Glomerular visceral epithelial cell (primary cell): ENCODE measurements at regions not wholly inside any gene's neighbourhood (a gene's known extent, or its start where the extent isn't known, plus 50 kb on each side); places are given as distances from the start of the nearest gene placed in this dataset.
"Not testable (repeated sequence)": the region's sequence is repeated elsewhere in the genome, so short reads cannot be mapped to it uniquely, and the experiment has no call there.

ENCODE experiments used
- DNase-seq: peaks from one replicate; pipeline ENCODE4 v3.0.0-alpha.2; 2016; ENCODE audit errors: extremely low spot score

DNA sequence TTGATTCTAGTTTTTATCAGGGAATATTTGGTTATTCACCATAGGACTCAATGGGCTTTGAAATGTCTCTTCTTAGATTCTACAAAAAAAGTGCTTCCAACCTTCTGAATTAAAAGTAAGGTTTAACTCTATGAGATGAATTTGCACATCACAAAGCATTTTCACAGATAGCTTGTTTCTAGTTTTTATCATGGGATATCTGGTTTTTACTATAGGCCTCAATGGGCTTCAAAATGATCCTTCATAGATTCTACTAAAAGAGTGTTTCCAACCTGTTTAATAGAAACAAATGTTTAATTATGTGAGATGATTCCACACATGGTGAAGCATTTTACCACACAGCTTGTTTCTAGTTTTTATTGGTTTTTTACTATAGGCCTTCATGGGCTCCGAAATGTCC is 560.7 kb downstream of the KCNJ18 start:
- DNase-seq: no peak

DNA sequence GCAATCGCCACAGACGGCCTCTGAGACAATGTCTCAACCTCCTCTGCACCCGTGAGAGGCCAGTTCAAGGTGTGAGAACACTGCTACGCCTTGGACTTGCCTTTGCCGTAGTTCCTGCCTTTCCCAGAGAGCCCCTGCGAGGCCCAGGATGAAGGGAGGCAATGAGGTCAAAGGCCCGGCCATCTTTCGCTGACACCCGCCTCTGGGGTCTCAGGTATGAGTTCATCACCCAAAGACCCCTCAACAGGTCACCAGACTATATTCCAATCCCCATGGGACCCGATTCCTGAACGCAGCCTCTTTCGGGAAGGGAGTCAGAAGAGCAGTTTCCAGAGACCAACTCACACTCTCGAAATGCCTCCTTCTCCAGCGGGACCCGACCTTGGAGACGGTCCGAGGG is 573.5 kb downstream of the KCNJ18 start:
- DNase-seq: no peak

DNA sequence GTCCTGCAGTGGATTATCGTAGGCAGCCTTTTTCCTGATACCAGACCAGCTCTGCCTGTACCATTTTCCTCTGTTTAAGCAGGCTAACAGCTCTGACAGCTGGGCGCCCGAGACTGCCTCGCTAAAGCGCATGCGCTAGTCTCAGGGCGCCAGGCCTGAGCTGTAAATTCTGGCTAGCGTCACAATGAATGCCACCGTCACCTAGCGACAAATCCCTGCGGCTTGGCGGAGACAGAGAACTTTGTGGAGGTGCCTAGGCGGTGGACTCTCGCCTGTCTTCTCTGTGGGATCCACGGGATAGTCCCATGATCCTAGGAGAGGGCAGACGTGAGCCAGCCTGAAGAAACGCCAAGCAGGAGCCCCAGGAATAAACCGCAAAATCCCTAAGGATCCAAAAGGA is 573.9 kb downstream of the KCNJ18 start:
- no peak for DNase-seq

DNA sequence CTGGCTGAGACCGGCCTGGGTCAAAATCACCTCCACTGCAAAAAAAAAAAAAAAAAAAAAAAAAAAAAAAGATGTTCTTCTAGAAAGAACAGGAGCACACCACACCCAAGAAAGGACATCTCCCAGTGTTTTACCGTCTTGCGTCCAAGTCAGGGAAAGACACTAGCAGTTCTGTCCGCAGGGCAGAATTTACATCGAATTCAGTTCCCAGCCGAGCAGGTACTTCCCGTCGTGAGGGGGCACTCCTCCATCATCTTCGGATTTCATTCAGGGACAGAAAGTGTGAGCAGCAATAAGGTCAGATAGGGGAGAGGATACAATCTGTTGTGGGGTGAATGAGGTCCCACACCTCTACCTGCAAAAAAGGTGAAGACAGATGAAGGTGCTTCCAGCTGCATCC is 574.7 kb downstream of the KCNJ18 start:
- DNase-seq: no peak

DNA sequence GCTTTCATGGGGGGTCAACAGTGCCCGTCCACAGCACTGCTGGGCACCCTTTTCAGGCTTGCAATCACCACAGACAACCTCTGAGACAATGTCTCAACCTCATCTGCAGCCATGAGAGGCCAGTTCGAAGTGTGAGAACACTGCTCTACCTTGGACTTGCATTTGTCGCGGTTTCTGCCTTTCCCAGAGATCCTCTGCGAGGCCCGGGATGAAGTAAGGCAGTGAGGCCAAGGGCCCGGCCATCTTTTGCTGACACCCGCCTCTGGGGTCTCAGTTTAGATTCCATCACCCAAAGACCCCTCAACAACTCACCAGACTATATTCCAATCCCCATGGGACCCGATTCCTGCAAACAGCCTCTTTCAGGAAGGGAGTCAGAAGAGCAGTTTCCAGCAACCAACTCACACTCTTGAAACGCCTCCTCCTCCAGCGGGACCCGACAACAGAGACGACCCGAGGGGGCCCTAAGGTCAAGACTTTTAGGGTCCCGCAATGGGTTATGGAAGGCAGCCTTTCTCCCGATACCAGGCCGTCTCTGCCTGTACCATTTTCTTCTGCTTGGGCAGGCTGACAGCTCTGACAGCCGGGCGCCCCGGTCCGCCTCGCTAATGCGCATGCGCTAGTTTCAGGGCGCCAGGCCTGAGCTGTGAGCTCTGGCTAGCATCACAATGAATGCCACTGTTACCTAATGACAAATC is 576.0 kb downstream of the KCNJ18 start:
- DNase-seq: no peak

DNA sequence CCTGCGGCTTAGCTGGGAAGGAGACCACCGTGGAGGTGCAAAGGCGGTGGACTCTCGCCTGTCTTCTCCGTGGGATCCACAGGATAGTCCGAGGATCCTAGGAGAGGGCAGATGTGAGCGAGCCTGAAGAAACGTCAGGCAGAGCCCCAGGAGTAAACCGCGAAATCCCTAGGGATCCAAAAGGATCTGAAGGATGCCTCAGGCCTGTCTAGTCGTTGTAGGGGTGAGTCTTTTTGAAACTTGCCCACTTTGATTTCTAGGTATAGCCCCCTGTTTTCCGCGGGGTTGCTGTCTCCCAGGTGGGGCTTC is 576.5 kb downstream of the KCNJ18 start:
- DNase-seq: no peak

DNA sequence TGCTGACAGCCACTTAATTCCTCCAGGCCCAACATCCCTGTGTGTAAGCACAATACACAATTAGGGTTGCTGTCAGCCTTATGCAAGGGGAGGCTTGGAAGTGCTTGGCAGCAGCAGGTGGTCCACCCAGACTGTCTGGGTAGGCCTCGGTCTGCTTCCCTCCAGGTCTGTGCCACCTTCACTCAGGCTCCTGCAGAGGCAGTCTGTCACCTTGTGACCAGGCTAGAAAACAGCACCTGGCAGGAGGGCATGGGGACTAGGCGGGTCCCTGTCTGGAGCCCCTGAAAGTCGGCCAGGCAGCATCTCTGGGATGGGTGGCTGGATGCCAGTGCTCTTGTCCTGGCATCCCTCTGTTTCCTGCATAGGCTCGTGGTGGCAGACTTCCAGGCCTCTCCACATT is 578.1 kb downstream of the KCNJ18 start:
- DNase-seq: no peak

DNA sequence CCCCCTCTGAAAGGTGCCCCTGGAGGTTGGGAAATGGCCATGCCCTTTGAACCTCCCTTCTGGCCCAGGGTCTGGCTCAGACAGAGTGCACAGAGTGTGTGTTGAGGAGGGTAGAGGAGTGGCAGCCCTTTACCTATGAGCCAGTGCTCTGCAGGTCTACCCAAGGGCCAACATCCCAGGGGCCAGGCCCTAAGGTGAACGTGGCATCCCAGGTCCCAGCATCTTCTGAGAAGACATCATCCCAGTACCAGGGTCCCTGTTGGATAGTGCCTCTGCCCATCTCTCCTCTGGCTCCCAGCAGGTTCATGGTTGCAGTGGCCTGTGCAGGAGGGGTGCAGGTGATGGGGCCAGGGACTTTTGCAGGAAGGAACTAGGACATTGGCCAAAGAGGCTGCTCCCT is 578.5 kb downstream of the KCNJ18 start:
- not testable (repeated sequence) for DNase-seq

DNA sequence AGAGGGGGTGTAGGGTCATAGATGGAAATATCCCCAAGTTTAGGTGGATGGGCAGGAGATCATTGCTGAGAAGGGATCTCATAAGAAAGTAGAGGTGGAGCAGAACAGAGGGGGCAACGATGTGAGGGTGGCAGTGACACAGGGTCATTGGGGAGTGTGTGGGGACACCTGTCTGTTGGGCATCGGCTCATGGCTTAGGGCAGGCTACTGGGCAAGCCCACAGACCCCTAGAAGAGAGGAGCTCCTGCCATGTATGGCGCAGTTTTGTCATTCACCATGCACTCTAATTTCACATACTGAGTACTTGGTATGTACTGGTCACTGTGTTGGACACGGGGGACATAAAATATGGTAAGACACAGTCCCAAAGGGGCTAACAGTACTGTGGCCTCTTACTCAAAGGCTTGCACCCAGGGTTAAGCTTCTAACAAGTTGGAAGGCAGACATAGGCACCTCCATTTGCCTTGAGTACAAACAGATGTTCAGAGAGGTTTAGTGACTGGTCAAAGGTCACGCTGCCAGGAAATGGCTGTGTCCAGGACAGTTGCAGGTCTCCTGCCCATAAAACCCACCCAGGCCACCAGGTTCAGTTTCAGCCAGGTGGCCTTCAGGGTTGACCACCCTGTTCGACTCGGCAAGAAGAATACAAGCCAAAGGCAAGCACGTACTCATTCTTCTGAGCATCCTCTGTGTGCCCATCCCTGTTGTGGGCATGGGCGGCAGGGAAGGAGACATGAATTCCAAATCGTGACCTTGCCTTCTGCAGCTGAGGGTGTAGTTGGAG is 580.2 kb downstream of the KCNJ18 start:
- no peak for DNase-seq

DNA sequence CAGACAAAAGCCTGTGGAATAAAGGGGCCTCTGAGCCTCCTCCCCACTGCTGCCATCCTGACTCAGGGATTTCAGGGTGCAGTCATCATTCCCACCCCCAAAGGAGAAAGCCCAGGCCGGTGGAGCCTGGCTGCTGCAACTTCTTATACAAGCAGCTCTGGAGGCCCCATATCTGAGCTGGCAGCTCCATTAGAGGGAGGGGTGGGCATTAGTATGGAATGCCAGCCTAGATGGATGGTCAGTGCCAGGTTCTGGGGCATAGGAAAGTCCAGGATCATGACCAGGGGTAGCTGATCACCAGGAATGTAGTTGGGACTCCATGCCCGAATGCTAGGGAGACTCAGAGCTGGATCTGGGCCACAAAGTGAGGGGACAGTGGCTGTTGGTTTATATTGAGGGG is 581.0 kb downstream of the KCNJ18 start:
- no peak for DNase-seq

DNA sequence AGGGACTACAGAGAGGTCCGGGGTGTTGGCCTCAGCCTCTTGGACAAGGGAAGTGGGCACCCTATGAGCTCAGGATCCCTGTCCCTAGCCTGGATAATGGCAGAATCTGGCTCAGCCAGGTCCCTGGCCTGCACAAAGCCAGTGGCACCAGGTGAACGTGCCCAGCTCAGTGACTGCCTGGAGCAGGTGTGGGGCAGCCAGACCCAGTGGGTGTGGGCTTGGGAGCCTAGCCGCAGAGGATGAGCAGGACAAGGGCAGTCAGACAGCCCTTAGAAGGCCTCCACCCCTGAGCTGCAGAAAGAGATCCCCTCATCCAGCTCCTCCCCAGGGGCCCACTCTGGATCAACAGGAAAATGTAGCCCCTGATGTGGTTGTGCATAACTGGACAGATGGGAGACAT is 585.3 kb downstream of the KCNJ18 start:
- no peak for DNase-seq

DNA sequence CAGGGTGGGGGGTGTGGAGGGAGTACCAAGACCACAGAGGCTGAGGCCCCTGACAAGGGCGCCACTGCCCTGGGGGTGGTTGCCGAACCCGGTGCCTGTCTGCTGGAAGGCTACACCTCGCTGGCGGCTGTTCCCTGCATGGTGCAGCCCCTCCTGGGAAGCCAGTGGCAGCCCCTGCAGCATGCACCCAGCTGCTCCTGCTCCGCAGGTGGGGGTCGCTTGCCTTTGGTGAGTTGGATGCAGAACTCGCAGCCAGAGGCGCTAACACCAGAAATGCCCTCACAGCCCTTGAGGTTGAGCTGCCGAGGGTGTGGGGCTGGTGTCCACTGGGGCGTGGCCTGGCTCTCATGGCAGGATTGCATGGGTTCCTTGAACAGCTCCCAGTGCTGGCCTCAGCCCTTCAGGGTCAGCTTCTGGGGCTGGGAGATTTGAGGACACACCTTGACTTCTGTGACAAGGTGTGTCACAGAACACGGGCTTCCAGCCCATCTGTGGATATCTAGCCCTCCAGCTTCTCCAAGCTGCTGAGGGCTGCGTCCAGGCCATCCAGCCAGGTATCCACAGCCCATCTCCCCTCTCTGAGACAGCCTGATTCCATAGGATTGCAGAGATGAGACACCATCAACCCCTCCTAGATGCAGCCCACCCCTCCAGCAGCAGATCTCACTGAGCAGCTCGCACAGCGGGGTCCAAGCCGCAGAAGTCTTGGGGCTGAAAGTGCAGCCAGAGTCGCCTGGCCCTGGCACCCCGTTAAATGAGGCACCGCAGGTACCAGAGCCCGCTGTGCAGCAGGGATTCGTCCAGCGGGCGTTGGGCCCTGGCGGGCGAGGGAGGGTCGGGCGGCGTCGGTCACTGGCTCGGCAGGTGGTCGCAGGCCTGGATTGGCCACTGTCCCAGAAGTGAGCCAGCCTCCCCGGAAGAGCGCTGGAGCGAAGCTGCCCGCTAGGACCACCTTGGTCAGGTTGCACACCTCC is 586.3 kb downstream of the KCNJ18 start:
- DNase-seq: no peak

DNA sequence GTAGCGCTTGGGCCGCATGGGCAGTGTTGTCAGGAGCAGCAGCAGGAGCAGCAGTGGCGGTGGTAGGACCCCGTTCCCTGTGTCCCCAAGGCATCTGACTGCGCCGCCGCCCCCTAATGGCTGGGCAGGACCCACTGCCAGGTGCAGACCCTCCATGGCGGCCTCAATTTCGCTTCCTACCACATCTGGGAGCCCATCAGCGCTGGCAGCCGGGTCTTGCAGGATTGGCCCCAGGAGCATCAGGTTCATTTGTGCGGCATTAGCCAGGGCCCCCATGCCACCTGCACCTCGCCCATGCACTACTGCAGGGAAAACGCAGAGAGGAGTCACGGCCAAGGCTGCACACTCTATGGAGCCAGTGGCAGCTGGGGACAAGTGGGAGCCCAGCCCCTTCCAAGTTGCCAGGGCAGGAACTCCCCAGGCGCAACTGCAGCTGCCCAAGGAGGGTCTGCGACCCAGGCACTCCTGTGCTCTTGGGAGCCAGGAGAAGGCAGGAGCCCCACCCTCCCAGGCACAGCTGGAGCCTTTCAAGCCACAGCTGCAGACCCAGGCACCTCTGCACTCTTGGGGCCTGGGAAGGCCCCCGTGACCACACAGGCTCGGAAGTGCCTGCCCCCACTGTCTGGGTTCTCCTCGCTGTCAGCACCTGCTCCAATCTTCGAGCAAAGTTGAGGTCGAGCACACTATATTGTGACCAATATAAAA is 594.2 kb downstream of the KCNJ18 start:
- DNase-seq: no peak

DNA sequence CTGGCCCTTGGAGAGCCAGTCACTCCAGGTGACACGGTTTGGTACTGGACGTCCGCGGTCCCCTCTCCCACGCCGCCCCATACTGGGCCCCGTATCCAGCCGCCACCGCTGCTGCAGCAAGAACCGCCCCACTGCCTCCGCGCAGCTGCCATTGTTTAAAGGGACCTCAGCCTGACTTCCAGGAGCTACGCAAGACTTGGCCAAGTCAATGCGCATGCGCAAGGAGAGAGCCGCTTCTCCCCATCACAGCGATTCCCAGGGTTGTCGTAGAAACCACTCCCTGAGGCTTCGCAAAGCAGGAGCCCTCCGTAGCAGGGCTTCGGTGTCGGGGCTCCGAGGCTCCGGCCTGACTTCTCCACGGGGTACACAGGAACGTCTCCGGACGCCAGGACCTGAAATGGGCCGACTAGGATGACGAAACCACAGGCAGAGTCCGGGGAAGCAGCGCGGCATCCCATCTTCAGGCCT is 606.2 kb downstream of the KCNJ18 start:
- not testable (repeated sequence) for DNase-seq

DNA sequence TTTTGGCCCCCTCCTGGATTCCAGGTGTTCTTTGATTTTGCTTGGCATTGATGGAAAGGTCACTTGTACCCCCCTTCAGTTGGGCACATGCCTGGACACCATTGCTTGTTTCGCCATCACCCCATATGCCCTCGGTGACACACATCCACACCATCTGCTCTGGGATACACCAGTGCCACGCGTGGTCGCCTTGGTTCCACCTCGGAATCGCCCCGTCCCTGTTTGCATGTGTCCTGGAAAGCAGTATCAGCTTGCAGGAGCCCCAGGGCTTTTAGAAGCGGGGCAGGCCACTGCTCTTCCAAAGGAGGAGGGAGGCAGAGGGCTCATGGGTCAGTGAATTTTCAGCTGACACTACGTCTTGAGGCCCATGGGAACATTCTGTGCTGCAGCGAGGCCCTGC is 607.9 kb downstream of the KCNJ18 start:
- DNase-seq: no peak

DNA sequence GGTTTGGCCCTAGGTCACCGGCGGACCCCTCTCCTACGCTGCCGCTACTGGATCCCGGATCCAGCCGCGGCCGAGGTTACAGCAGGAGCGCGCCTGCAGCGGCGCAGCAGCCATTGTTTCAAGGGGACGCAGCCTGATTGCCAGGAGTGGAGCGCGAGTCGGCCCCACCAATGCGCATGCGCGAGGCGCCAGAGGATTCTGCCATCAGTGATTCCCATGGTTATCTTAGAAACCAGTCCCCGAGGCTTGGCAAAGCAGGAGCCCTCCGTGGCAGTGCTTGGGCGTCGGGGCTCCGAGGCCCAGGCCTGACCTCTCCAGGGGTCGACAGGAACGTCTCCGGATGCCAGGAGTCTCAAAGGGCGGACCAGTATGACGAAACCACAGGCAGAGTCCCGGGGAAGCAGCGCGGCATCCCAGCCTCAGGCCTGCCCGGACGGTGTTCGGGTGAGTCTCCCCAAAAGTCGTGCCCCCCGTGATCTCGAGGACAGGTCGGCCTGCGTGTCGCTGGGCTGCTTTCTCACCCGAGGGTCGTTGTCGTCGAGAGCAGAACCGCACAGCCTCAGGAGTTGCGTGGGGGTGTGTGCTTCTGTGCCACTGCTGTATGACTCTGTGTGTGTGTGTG is 608.5 kb downstream of the KCNJ18 start:
- DNase-seq: no peak

DNA sequence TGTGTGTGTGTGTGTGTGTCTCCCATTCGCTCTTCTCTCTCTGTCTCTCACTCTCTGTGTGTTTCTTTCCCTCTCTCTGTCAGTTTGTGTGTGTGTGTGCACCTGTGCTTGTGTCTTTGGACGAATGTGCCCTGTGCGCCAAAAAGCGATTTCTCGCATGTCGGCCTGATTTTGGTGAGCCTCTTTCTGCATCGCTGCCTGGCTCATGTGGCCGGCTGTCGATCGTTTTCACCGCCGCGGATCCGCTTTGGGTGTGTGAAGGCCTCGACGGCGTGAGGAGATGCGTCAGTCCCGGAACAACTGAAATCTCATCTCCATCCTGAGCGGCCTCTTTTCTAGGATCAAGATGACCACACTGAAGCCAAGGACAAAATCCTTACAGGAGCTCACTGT is 609.0 kb downstream of the KCNJ18 start:
- DNase-seq: no peak

DNA sequence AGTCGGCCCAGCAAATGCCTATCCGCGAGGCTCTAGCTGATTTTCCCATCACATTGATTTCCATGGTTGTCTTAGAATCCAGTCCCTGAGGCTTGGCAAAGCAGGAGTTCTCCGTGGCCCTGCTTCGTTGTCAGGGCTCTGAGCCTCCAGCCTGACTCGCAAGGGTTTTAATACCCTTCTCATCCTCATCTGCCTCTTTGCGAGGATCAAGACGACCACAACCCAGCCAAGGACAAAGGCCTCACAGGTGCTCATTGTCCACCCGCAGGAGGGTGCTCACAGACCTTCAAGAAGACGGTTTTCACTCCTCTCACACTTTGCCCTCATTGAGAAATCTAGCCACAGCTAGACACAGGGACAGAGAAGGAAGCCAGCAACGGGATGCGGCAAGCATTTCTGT is 610.8 kb downstream of the KCNJ18 start:
- DNase-seq: no peak

DNA sequence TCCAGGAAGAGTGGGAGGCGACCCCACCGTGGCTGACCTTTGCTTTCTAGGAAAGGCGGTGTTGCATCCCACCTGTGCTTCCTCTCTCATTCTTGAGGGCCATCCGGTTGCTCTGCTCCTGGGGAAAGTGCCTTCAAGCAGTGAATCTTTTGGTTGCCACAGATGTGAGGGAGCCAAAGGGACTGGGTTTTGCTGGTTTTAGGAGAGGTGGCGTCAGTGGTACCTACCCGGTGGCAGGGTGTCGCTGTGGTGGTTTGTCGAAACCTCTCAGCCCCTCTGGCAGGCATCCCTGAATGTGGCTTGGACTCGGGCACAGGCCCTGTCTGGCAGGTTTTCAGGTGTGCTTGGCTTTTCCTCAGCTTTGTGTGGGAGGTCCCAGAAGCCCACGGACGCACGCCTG is 611.5 kb downstream of the KCNJ18 start:
- DNase-seq: no peak

DNA sequence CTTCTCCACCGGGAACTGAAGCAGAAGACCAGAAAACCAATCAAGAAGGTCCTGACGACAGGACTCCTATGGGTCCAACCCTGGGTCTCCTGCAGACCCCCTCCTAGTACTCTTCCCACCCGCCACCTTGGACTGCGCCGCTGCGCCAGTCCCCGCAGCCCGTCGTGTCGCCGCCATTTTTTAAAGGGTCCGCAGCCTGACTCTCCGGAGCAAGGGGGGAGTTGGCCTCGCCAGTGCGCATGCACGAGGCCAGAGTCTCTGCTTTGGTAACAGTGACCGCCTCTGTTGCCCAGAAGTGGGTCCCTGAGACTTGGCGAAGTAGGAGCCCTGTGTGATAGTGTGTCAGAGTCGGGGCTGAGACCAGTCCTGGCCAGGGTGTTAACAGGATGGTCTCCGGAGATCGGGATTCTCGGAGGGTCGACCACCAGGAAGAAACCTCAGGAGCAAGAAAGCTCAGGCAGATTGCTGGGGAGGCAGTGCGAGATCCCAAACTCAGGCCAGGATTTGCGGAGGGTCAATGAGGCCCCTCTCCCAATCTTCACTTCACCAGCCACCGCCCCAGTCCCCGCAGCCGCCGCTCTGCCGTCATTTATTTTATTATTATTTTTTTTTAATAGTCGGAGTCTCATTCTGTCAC is 612.5 kb downstream of the KCNJ18 start:
- no peak for DNase-seq
